ENCODE measurements at regions not wholly inside any gene's neighbourhood (a gene's known extent, or its start where the extent isn't known, plus 50 kb on each side); places are given as distances from the start of the nearest gene placed in this dataset.
A peak's percentile ranks its signal among the peaks of the same experiment; 100 is the strongest.

- Histone ChIP-seq H3K4me1 (ENCODE audit: insufficient read depth, low read length) (peaks cover 23% of the 10 kb centered on the region), H3K9ac (ENCODE audit: low read length) (peak overlapping the region; percentile 58), H3K36me3 (ENCODE audit: low read depth, low read length) (no peaks in the 10 kb centered on the region), H3K27me3 (ENCODE audit: low read length) (no peaks in the 10 kb centered on the region), H3K9me2 (replicated peaks; ENCODE audit: low read length) (no peaks in the 10 kb centered on the region), H3K27ac (ENCODE audit: low read length) (peak overlapping the region; percentile 54), H3K9me3 (ENCODE audit: low read length) (no peaks in the 10 kb centered on the region), H3K79me2 (ENCODE audit: low read length) (no peaks in the 10 kb centered on the region), H3F3A (ENCODE audit: low read length, unreplicated experiment) (no peaks in the 10 kb centered on the region), H3K4me3 (ENCODE audit: low read length) (no peak overlapping the region), H3K4me2 (ENCODE audit: low read length) (peak overlapping the region; percentile 76), H4K20me1 (ENCODE audit: low read length) (no peaks in the 10 kb centered on the region), H2AFZ (ENCODE audit: low read length) (peak overlapping the region; percentile 75)
- POLR2A ChIA-PET (ENCODE audit: unreplicated experiment), result interaction anchor here (0.6 kb wide), 1 partner anchor 695 kb away, joined by 3 read pairs; no protein-coding TSS in a partner anchor
- peak; percentile 29; the same call in 1 of the 2 replicates for ATAC-seq
- DNase-seq, result peak; percentile 21
- CTCF ChIA-PET, result interaction anchor here (0.6 to 2.1 kb wide), 7 partner anchors 121 to 1267 kb away, joined by 3 to 7 read pairs (median 3); no protein-coding TSS in a partner anchor
- TF ChIP-seq CTCF (conservative IDR thresholded peaks at IDR 0.05; ENCODE audit: low read depth, low read length) (no peak), EZH2 (IDR thresholded peaks at IDR 0.05; ENCODE audit: low read length, unreplicated experiment) (no peak), EZH2phosphoT487 (IDR thresholded peaks at IDR 0.05; ENCODE audit: borderline replicate concordance, low read length) (no peak)
- BruUV-seq (replicated peaks), result TSS peak; percentile 79
- intact Hi-C loops (cut with micrococcal nuclease), result loop anchor here (1.0 to 5.0 kb wide), 6 partner anchors 105 to 687 kb away; partner anchors contain the start of gene VRK2
Measured at GRCh38 chr2:57760381-57760801, 286.2 kb upstream of the VRK2 start.

- Histone ChIP-seq H4K20me1 (ENCODE audit: low read length) (no peaks in the 10 kb centered on the region), H3K79me2 (ENCODE audit: low read length) (no peaks in the 10 kb centered on the region), H3K27me3 (ENCODE audit: low read length) (no peaks in the 10 kb centered on the region), H3K36me3 (ENCODE audit: low read depth, low read length) (no peaks in the 10 kb centered on the region), H3K4me3 (ENCODE audit: low read length) (no peak overlapping the region), H3K4me2 (ENCODE audit: low read length) (no peak overlapping the region), H2AFZ (ENCODE audit: low read length) (peak overlapping the region; percentile 3), H3K27ac (ENCODE audit: low read length) (no peak overlapping the region), H3K4me1 (ENCODE audit: insufficient read depth, low read length) (no peaks in the 10 kb centered on the region), H3K9me2 (replicated peaks; ENCODE audit: low read length) (no peaks in the 10 kb centered on the region), H3F3A (ENCODE audit: low read length, unreplicated experiment) (no peaks in the 10 kb centered on the region), H3K9ac (ENCODE audit: low read length) (no peak overlapping the region), H3K9me3 (ENCODE audit: low read length) (no peaks in the 10 kb centered on the region)
- CTCF ChIA-PET, result no interaction called here
- intact Hi-C loops (cut with micrococcal nuclease), result no loop called here
- no peak for ATAC-seq
- POLR2A ChIA-PET (ENCODE audit: unreplicated experiment), result no interaction called here
- BruUV-seq (replicated peaks), result no TSS peak
- DNase-seq, result no peak
- no peak for TF ChIP-seq EZH2 (IDR thresholded peaks at IDR 0.05; ENCODE audit: low read length, unreplicated experiment)
- no peak for TF ChIP-seq CTCF (conservative IDR thresholded peaks at IDR 0.05; ENCODE audit: low read depth, low read length)
- no peak for TF ChIP-seq EZH2phosphoT487 (IDR thresholded peaks at IDR 0.05; ENCODE audit: borderline replicate concordance, low read length)
Measured at GRCh38 chr2:57776916-57777315, 269.7 kb upstream of the VRK2 start.

- no peaks in the 10 kb centered on the region for H3K36me3 ChIP-seq (ENCODE audit: low read depth, low read length)
- no peak overlapping the region for H3K4me3 ChIP-seq (ENCODE audit: low read length)
- CTCF ChIA-PET, result no interaction called here
- no peak overlapping the region for H3K27ac ChIP-seq (ENCODE audit: low read length)
- no peaks in the 10 kb centered on the region for H3K9me2 ChIP-seq (replicated peaks; ENCODE audit: low read length)
- H3K27me3 ChIP-seq (ENCODE audit: low read length), result no peaks in the 10 kb centered on the region
- BruUV-seq (replicated peaks), result no TSS peak
- intact Hi-C loops (cut with micrococcal nuclease), result no loop called here
- H3F3A ChIP-seq (ENCODE audit: low read length, unreplicated experiment), result no peaks in the 10 kb centered on the region
- ATAC-seq (no peak), DNase-seq (no peak)
- H3K79me2 ChIP-seq (ENCODE audit: low read length), result no peaks in the 10 kb centered on the region
- no peaks in the 10 kb centered on the region for H3K9me3 ChIP-seq (ENCODE audit: low read length)
- H3K9ac ChIP-seq (ENCODE audit: low read length), result no peak overlapping the region
- H2AFZ ChIP-seq (ENCODE audit: low read length), result no peak overlapping the region
- TF ChIP-seq CTCF (conservative IDR thresholded peaks at IDR 0.05; ENCODE audit: low read depth, low read length), result no peak
- TF ChIP-seq EZH2 (IDR thresholded peaks at IDR 0.05; ENCODE audit: low read length, unreplicated experiment), result no peak
- no peak for TF ChIP-seq EZH2phosphoT487 (IDR thresholded peaks at IDR 0.05; ENCODE audit: borderline replicate concordance, low read length)
- H3K4me1 ChIP-seq (ENCODE audit: insufficient read depth, low read length), result no peaks in the 10 kb centered on the region
- H4K20me1 ChIP-seq (ENCODE audit: low read length), result no peaks in the 10 kb centered on the region
- POLR2A ChIA-PET (ENCODE audit: unreplicated experiment), result no interaction called here
- no peak overlapping the region for H3K4me2 ChIP-seq (ENCODE audit: low read length)
Measured at GRCh38 chr2:57782587-57782986, 264.0 kb upstream of the VRK2 start.
